Pulmonary artery endothelial cell (primary cell): ENCODE measurements at regions not wholly inside any gene's neighbourhood (a gene's known extent, or its start where the extent isn't known, plus 50 kb on each side); places are given as distances from the start of the nearest gene placed in this dataset.

Experiments used
- DNase-seq: peaks from one replicate; pipeline ENCODE4 v3.0.0-alpha.2; 2011; ENCODE audit warnings: low read depth, low spot score

DNA sequence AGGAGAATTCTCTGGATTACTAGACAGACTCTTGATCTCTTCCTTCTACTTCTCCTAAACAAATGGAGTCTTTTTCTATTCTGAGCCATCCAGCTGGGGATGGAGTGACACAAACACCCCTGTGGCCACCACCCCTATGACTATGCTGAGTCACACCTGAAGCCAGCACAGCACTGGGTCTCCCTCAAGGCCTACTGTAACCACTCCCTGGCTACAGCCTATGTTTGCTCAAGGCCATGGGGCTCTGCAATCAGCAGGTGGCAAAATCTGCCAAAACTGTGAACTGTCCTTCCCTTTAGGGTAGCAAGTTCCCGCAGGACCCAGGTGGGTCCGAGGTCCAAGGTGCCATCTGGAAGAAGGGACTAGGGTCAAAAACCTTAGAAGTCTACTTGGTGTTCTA is 132.3 kb downstream of the TINAG start:
- no peak for DNase-seq

DNA sequence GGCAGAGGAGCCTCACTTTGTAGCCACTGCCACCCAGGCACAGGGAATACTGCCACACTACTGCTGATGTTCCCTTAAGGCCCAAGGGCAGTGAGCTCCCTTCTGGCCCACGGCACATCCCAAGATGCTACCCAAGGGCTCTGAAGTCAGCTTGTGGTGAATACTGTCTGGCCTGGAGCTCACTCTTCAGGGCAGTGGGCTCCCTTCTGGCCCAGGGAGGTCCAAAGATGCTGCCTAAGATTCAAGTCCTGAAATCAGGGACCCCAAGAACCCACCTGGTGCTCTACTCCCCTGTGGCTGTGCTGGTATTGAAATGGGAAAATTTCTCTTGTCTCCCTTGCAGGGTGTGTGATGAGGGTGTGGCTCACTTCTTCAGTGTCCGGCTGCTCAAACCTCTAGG is 132.8 kb downstream of the TINAG start:
- DNase-seq = no peak

GRCh38 chr6:54441687-54442248 is 133.5 kb downstream of the TINAG start:
- no peak for DNase-seq

- no peak for DNase-seq
Measured at GRCh38 chr6:54445207-54445606, 137.0 kb downstream of the TINAG start.

GRCh38 chr6:54448617-54449016 is 140.4 kb downstream of the TINAG start:
- no peak for DNase-seq

GRCh38 chr6:54451516-54451915 is 143.3 kb downstream of the TINAG start:
- DNase-seq = no peak

DNA sequence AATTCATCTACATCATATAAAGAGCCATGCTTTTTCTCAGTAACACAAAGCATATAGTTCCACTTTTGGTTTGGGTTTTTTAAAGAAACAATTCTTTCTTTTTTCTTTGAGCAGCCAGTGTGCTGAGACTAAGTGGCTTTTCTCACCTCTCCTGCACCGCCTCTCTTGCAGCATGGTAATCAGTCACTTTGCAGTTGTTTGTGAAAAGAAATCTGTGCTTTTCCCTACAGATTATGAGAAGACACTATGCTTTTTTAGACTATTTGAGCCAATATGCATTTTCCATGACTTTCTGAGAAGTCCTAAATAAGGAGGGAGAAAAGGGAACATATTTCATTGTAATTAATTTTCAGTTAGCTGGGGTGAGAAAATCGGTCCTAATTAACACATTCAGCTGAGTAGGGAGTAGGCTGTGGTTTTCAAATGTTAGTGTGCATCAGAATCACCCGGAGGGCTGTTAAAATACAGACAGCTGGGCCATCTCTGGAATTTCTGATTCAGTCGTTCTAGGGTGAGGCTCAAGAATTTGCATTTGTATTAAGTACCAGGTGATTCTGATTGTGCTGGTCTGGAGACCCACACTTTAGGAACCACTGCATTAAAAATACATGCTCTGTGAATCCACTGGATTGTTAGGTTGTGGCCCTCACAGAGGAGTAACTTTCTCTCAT is 155.2 kb downstream of the TINAG start:
- DNase-seq = no peak

DNA sequence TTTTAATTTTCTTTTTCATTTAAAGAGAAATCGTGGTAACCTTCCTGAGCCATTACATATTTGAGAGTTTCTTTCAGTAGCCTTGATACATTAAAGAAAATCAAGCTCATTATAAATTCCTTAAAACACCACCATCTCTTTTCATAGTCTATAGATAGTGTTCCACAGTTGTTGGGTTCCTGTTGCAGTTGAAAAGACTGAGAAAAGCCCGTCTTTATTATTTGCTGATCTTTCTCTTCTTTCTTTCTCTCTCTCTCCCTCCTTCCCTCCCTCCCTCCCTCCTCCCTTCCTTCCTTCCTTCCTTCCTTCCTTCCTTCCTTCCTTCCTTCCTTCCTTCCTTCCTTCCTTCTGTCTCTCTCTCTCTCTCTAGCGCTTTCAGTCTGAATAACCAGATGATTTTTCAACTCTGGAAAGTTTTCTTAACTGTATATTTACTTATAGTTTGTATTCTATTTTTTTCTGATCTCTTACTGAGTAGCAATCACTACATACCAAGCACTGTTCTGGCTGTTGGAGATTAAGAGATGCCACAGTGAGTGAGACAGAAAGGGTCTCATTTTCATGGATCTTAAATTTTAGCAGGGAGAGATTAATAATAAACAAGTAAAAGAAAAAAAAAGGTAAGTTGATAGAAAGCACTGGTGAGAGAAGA is 157.5 kb downstream of the TINAG start:
- DNase-seq = no peak

DNA sequence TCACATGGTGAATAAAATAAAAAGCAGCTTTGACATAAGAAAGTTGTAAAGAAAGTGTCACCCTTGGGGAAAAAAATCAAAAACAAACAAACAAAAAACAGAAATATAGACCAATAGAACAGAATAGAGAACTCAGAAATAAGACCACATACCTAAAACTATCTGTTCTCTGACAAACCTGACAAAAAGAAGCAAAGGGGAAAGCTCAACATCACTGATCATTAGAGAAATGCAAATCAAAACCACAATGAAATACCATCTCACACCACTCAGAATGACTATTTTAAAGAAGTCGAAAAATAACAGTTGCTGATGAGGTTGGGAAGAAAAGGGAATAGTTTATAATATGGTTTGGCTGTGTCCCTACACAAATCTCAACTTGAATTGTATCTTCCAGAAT is 159.1 kb downstream of the TINAG start:
- DNase-seq = no peak

GRCh38 chr6:54473328-54473727 is 165.1 kb downstream of the TINAG start:
- no peak for DNase-seq

DNA sequence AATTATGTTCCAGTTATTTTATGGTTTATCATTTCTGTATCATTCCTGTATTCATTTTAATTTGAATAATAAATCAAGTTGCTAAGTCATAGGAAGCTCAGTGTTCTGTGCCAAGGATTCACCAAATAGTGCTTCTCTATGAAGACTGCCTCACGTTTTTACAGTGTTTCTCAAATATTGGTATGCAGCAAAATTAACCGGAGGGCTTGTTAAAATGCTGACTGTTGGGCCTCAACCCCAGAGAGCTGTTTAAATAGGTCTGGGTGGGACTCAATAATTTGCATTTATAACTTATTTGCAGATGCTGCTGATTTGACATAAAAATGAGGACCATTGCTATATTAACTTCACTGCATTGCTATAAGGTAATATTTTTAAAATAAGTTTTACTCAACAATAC is 166.7 kb downstream of the TINAG start:
- DNase-seq = no peak

- no peak for DNase-seq
Measured at GRCh38 chr6:54481091-54481490, 172.8 kb downstream of the TINAG start.

DNA sequence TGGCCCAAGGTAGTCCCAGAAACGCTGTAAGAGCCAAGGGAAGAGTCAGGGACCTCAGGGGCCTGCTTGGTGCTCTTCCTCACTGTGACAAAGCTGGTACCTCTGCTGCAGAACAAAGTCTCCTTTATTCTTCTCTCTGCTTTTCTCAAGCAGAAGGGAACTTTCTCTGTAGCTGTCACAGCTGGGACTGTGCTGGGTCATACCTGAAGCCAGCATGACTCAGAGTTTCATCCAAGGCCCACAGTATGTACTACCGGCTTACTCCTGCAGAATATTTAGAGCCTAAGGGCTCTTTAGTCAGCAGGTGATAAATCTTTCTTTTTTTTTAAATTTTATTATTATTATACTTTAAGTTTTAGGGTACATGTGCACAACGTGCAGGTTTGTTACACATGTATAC is 183.2 kb downstream of the TINAG start:
- no peak for DNase-seq

DNA sequence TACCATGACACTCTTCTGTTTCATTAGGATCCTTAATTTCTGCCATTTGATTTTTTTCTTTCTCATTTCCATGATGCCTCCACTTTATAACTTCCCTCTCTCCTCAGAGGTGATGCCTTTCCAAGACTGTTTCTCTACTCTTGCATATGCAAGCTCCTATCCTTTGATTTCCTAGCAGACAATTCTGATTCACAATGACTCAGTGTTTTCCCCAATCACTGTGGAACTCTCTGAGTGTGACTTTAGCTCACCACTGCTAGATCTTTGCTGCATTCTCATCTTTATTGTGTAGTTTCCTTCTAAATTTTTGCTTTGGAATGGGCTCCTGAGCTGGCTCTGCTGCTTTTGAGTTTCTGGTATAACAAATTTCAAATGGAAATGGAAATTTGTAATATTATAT is 184.9 kb downstream of the TINAG start:
- no peak for DNase-seq

DNA sequence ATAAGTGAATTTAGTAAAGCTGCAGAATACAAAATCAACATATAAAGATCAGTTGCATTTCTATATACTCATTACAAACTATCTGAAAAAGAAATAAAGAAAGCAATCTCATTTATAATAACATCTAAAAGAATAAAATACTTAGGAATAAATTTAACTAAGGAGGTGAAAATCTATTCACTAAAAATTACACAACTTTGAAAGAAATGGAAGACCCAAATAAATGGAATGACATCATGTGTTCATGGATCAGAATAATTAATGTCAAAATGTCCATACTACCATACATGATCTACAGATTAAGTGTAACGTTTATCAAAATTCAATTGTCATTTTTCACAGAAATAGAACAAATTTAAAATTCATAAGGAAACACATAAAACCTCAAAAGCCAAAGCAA is 194.9 kb downstream of the TINAG start:
- DNase-seq = no peak

DNA sequence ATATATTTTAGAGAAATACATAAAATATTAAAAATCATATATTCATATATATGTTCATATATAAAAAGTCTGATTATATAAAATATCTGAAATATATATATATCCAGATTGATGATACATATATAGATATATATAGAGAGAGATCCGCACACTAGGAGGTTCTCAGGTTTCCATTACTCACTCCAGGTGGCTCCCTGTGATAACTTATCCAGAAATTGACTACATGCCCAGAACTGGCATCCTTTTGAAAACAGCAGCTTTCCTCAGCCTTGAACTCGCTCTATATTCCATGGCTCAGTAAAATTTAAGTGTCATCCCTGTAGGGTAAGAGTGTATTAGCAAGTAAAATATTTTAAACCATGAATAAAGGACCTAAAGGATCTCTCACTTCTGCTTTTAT is 206.8 kb downstream of the TINAG start:
- no peak for DNase-seq

- no peak for DNase-seq
Measured at GRCh38 chr6:54515713-54516112, 207.5 kb downstream of the TINAG start.

- DNase-seq = no peak
Measured at GRCh38 chr6:54516321-54516720, 208.1 kb downstream of the TINAG start.

GRCh38 chr6:54519161-54519560 is 210.9 kb downstream of the TINAG start:
- DNase-seq = no peak

GRCh38 chr6:54525731-54526130 is 217.5 kb downstream of the TINAG start:
- no peak for DNase-seq

DNA sequence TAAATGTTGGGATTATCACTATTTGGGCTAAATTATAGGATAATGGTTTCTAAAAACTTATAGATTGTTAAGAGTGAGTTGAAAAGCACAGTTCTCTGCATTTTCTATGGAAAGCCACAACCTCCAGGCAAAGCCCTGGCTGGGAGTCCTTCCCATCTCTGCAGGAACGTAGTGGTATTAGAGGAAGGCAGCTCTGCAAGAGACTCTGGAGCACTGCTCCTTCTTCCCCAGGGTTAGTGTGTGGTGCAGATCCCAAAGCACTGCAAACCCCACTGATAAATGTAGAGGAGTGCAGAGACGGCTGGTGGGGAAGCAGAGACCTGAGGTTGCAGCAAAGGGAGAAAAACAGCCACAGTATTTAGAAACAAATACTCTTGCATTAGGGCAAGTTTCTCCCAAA is 225.3 kb downstream of the TINAG start:
- DNase-seq = no peak

GRCh38 chr6:54535568-54535967 is 227.3 kb downstream of the TINAG start:
- no peak for DNase-seq

GRCh38 chr6:54541541-54541940 is 233.3 kb downstream of the TINAG start:
- no peak for DNase-seq
